ENCODE measurements at regions not wholly inside any gene's neighbourhood (a gene's known extent, or its start where the extent isn't known, plus 50 kb on each side); places are given as distances from the start of the nearest gene placed in this dataset.

DNA sequence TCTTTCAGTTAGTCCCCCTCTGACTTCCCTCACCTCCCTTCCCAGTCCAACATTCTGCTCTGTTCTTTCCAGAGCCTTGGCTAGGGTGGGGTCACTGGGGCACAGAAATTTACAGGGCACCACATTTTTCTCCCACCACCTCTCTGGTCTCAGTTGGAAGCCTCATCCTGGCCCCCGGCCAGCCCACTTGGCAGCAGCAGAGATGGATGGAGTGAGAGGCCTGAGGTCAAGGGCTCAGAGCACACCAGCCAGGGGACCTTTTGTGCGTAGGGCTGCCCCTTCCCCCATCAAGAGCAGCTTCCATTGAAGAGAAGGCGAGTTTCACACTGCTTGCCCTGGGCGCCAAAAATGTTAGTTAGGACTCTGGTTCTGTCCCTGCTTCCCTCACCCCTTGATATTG is 230.9 kb downstream of the SOX3 start (continued):
- TF ChIP-seq, protein P1, sequence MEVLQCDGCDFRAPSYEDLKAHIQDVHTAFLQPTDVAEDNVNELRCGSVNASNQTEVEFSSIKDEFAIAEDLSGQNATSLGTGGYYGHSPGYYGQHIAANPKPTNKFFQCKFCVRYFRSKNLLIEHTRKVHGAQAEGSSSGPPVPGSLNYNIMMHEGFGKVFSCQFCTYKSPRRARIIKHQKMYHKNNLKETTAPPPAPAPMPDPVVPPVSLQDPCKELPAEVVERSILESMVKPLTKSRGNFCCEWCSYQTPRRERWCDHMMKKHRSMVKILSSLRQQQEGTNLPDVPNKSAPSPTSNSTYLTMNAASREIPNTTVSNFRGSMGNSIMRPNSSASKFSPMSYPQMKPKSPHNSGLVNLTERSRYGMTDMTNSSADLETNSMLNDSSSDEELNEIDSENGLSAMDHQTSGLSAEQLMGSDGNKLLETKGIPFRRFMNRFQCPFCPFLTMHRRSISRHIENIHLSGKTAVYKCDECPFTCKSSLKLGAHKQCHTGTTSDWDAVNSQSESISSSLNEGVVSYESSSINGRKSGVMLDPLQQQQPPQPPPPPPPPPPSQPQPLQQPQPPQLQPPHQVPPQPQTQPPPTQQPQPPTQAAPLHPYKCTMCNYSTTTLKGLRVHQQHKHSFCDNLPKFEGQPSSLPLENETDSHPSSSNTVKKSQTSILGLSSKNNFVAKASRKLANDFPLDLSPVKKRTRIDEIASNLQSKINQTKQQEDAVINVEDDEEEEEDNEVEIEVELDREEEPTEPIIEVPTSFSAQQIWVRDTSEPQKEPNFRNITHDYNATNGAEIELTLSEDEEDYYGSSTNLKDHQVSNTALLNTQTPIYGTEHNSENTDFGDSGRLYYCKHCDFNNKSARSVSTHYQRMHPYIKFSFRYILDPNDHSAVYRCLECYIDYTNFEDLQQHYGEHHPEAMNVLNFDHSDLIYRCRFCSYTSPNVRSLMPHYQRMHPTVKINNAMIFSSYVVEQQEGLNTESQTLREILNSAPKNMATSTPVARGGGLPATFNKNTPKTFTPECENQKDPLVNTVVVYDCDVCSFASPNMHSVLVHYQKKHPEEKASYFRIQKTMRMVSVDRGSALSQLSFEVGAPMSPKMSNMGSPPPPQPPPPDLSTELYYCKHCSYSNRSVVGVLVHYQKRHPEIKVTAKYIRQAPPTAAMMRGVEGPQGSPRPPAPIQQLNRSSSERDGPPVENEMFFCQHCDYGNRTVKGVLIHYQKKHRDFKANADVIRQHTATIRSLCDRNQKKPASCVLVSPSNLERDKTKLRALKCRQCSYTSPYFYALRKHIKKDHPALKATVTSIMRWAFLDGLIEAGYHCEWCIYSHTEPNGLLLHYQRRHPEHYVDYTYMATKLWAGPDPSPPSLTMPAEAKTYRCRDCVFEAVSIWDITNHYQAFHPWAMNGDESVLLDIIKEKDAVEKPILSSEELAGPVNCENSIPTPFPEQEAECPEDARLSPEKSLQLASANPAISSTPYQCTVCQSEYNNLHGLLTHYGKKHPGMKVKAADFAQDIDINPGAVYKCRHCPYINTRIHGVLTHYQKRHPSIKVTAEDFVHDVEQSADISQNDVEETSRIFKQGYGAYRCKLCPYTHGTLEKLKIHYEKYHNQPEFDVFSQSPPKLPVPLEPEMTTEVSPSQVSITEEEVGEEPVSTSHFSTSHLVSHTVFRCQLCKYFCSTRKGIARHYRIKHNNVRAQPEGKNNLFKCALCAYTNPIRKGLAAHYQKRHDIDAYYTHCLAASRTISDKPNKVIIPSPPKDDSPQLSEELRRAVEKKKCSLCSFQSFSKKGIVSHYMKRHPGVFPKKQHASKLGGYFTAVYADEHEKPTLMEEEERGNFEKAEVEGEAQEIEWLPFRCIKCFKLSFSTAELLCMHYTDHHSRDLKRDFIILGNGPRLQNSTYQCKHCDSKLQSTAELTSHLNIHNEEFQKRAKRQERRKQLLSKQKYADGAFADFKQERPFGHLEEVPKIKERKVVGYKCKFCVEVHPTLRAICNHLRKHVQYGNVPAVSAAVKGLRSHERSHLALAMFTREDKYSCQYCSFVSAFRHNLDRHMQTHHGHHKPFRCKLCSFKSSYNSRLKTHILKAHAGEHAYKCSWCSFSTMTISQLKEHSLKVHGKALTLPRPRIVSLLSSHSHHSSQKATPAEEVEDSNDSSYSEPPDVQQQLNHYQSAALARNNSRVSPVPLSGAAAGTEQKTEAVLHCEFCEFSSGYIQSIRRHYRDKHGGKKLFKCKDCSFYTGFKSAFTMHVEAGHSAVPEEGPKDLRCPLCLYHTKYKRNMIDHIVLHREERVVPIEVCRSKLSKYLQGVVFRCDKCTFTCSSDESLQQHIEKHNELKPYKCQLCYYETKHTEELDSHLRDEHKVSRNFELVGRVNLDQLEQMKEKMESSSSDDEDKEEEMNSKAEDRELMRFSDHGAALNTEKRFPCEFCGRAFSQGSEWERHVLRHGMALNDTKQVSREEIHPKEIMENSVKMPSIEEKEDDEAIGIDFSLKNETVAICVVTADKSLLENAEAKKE (CRISPR knock-in tag; IDR thresholded peaks at IDR 0.05): no peak
- no peak for TF ChIP-seq ZNF331 (CRISPR knock-in tag; IDR thresholded peaks at IDR 0.05; ENCODE audit: low read depth)
- TF ChIP-seq, protein P2, sequence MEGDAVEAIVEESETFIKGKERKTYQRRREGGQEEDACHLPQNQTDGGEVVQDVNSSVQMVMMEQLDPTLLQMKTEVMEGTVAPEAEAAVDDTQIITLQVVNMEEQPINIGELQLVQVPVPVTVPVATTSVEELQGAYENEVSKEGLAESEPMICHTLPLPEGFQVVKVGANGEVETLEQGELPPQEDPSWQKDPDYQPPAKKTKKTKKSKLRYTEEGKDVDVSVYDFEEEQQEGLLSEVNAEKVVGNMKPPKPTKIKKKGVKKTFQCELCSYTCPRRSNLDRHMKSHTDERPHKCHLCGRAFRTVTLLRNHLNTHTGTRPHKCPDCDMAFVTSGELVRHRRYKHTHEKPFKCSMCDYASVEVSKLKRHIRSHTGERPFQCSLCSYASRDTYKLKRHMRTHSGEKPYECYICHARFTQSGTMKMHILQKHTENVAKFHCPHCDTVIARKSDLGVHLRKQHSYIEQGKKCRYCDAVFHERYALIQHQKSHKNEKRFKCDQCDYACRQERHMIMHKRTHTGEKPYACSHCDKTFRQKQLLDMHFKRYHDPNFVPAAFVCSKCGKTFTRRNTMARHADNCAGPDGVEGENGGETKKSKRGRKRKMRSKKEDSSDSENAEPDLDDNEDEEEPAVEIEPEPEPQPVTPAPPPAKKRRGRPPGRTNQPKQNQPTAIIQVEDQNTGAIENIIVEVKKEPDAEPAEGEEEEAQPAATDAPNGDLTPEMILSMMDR (conservative IDR thresholded peaks at IDR 0.05; ENCODE audit: low read depth in 2 of 2): no peak
- no peak for TF ChIP-seq STAT1 (IDR thresholded peaks at IDR 0.05; ENCODE audit: unreplicated experiment)

DNA sequence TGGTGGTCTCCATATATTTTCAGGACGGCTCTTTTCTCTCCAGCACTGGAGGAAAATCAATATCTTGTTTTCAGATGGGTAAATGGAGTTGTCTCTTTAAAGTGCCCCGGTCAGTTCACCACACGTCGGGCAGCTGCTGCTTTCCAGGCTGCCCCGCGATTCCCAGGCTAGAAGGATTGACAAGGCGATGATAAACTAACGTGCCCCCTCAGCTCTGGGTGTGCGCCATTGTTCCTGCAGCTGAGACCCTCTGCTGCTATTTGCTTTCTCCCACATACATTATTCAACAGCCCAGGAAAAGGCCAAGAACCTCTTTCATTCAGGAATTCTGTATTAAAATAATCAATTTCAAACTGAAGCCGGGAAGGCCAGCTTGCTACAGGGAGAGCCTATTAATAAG is 254.5 kb downstream of the SOX3 start:
- Histone ChIP-seq H3K27ac (ENCODE audit: low read depth) (no peak overlapping the region), H3K4me1 (ENCODE audit: insufficient read depth) (peaks cover 15% of the 10 kb centered on the region), H3K27me3 (ENCODE audit: insufficient read depth) (no peaks in the 10 kb centered on the region), H3K36me3 (ENCODE audit: insufficient read depth) (no peaks in the 10 kb centered on the region), H2AFZ (no peak overlapping the region; the same call in 1 of the 2 replicates), H3K79me2 (replicated peaks; ENCODE audit: insufficient read depth) (no peaks in the 10 kb centered on the region), H3K4me3 (no peak overlapping the region), H3F3A (replicated peaks; ENCODE audit: low read depth) (no peaks in the 10 kb centered on the region), H4K20me1 (replicated peaks; ENCODE audit: insufficient read depth) (no peaks in the 10 kb centered on the region), H3K4me2 (peak overlapping the region; percentile 38; the same call in 1 of the 2 replicates), H3K9me2 (ENCODE audit: insufficient read depth) (no peaks in the 10 kb centered on the region)
- DNase-seq (ENCODE audit: low spot score) (no peak), ATAC-seq (no peak)
- no peak overlapping the region for H3K27ac Mint-ChIP-seq
- H3K9me3 Mint-ChIP-seq: peaks cover 6% of the 10 kb centered on the region; the same call in 2 of the 3 replicates
- no peak overlapping the region for H3K4me3 Mint-ChIP-seq
- peaks cover 2% of the 10 kb centered on the region for H3K27me3 Mint-ChIP-seq (ENCODE audit: insufficient read depth, low read depth, poor library complexity)
- peaks cover 26% of the 10 kb centered on the region for H3K4me1 Mint-ChIP-seq
- H3K36me3 Mint-ChIP-seq (ENCODE audit: low read depth): peaks cover 3% of the 10 kb centered on the region; the same call in 1 of the 3 replicates
- TF ChIP-seq, protein P3, sequence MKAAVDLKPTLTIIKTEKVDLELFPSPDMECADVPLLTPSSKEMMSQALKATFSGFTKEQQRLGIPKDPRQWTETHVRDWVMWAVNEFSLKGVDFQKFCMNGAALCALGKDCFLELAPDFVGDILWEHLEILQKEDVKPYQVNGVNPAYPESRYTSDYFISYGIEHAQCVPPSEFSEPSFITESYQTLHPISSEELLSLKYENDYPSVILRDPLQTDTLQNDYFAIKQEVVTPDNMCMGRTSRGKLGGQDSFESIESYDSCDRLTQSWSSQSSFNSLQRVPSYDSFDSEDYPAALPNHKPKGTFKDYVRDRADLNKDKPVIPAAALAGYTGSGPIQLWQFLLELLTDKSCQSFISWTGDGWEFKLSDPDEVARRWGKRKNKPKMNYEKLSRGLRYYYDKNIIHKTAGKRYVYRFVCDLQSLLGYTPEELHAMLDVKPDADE (IDR thresholded peaks at IDR 0.05): no peak
- TF ChIP-seq ZNF331 (CRISPR knock-in tag; IDR thresholded peaks at IDR 0.05; ENCODE audit: low read depth): no peak

All from GM23338 (cell line).